GM12865 (cell line): ENCODE measurements at regions not wholly inside any gene's neighbourhood (a gene's known extent, or its start where the extent isn't known, plus 50 kb on each side); places are given as distances from the start of the nearest gene placed in this dataset.

Source experiments
- DNase-seq: peaks from one replicate; pipeline ENCODE4 v3.0.0; 2010; ENCODE audit warnings: low read depth
- H3K4me3 ChIP-seq: 2 replicates; pipeline ENCODE4 v1.5.1; 2011; ENCODE audit warnings: mild to moderate bottlenecking, low read depth, low read length, control low read depth
- TF ChIP-seq, protein P1 (sequence below): IDR thresholded peaks from 2 replicates; pipeline ENCODE4 v1.5.1; 2011; ENCODE audit warnings: low read length, control low read depth, low read depth, inconsistent platforms; ENCODE audit not compliant: insufficient read depth; ENCODE audit errors: missing control alignments

DNA sequence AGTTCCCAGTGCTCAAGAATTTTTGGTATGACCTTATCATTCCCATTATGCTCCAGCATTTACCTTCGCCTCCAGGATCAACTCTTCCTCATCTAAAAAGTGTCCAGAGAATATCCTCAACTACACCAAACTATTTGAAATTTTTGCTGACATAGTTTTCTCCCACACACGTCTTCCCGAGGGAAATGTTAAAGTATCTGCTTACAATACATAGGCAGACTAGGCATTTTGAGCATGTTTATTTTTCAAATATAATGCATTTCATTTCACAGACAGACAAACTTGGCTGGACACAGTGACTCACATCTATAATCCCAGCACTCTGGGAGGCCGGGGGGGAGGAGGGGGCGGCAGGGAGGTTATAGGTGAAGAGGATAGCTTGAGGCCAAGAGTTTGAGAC, 177.1 kb upstream of the TRIM24 start:
- TF ChIP-seq, protein P1, sequence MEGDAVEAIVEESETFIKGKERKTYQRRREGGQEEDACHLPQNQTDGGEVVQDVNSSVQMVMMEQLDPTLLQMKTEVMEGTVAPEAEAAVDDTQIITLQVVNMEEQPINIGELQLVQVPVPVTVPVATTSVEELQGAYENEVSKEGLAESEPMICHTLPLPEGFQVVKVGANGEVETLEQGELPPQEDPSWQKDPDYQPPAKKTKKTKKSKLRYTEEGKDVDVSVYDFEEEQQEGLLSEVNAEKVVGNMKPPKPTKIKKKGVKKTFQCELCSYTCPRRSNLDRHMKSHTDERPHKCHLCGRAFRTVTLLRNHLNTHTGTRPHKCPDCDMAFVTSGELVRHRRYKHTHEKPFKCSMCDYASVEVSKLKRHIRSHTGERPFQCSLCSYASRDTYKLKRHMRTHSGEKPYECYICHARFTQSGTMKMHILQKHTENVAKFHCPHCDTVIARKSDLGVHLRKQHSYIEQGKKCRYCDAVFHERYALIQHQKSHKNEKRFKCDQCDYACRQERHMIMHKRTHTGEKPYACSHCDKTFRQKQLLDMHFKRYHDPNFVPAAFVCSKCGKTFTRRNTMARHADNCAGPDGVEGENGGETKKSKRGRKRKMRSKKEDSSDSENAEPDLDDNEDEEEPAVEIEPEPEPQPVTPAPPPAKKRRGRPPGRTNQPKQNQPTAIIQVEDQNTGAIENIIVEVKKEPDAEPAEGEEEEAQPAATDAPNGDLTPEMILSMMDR, result no peak
- DNase-seq, result no peak
- no peak overlapping the region for H3K4me3 ChIP-seq

DNA sequence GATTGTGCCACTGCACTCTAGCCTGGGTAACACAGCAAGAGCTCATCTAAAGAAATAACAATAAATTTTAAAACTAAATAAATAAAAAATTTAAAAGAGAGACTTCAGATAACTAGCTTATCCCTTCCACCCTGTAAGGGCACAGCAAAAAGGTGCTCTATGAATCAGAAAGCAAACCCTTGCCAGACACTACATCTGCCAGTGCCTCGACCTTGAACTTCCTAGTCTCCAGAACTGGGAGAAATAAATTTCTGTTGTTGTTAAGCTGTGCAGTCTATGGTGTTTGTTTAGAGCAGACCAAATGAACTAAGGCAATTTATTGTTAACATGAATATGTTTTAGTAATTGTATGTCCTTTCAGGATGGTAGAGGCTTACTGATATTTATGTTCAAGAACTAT, 174.9 kb upstream of the TRIM24 start:
- TF ChIP-seq, protein P1, result no peak
- no peak overlapping the region for H3K4me3 ChIP-seq
- no peak for DNase-seq

DNA sequence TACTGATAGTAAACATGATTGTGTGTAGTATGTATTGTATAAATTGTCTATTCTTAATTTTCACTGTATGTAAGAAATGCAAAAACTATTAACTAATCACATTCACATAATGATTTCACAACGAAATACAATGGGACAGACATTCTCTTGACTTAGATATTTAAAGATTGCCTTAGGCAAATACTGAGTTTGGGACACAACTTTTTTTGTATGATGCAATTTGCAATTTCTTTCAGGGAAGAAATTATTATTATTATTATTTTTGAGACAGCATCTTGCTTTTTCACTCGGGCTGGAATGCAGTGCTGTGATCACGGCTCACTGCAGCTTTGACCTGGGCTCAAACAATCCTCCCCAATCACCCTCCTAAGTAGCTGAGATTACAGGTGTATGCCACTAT, 173.2 kb upstream of the TRIM24 start:
- DNase-seq, result no peak
- H3K4me3 ChIP-seq, result no peak overlapping the region
- TF ChIP-seq, protein P1, result no peak

DNA sequence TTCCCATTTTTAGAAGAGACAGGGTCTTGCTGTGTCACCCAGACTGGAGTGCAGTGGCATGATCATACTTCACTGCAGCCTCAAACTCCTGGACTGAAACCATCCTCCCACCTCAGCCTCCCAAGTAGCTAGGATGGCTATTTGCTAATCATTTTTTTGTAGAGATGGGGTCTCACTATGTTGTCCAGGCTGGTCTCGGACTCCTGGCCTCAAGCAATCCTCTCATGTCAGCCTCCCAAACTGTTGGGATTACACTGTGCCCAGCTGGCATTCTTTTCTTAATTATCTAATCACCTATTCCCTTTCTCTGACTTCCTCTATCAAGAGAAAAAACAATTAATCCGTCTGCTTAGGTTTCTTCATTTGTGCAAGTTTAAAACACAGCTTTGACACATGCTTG, 172.5 kb upstream of the TRIM24 start:
- TF ChIP-seq, protein P1, result no peak
- no peak for DNase-seq
- H3K4me3 ChIP-seq, result no peak overlapping the region

DNA sequence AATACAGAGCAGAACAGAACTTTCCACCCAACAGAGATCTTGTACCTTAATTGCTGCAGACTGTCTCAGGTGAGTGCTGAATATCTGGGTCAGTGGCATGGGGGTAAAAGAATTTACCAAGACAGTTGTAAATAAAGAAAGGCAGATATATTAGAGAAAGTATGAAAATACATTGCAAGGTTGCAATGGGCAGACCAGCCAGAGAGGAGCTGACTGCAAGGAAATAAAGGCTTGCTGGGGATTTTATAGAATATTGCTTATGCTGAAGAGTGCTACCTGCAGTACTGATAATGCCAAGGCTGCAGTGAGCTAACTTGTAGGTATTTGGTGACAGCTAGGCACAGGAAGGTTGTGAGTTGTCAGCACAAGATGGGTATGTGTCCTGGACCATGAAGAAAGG, 171.0 kb upstream of the TRIM24 start:
- TF ChIP-seq, protein P1, result no peak
- H3K4me3 ChIP-seq, result no peak overlapping the region
- no peak for DNase-seq

DNA sequence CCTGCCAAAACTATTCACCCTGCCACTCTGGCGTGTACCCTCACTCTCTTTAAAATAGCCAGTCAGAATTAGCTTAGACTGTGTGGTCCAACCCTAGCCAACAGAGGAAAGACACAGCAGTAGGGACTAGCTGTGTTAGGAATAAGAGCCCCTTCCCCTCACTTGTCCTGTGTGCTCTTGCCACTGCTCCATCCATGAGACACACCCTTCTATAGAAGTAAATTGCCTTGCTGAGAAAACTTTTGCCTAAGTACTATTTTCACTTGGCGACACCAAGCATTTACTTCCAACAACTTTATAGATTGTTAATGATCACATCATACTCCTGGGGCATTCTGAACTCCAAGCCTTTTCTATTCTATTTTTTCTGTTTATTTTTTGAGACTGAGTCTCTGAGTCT, 170.2 kb upstream of the TRIM24 start:
- H3K4me3 ChIP-seq, result no peak overlapping the region
- DNase-seq, result no peak
- TF ChIP-seq, protein P1, result no peak

DNA sequence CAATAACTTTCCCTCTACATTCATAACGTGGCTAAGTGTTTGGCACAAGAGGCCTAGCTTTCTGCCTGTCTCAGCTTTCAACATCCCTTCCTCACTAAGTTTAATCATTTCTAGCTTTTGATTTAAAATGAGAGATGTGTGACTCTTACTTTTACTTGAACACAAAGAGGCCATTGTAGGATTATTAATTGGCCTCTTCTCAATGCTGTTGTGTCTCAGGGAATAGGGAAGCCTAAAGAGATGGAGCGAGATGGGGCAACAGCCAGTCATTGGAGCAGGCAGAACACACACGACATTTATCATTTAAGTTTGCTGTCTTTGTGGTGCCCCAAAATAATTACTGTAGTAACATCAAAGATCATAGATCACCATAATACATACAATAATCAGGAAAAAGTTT, 167.1 kb upstream of the TRIM24 start:
- DNase-seq, result no peak
- H3K4me3 ChIP-seq, result no peak overlapping the region
- TF ChIP-seq, protein P1, result no peak
